A549 (cell line): ENCODE measurements at regions not wholly inside any gene's neighbourhood (a gene's known extent, or its start where the extent isn't known, plus 50 kb on each side); places are given as distances from the start of the nearest gene placed in this dataset.

Experiments used
- CBX8 ChIP-seq: fragments of 200-600 bp; sonication (generic); IDR thresholded peaks from 2 replicates; pipeline ENCODE4 v1.6.1; 2016
- CHD4 ChIP-seq: fragments of 200-600 bp; sonication (generic); IDR thresholded peaks from 2 replicates; pipeline ENCODE4 v1.6.1; 2016; ENCODE audit warnings: antibody characterized with exemption, mild to moderate bottlenecking, borderline replicate concordance
- JUNB ChIP-seq: fragments of >200 bp; sonication (Bioruptor Twin); formaldehyde crosslinking; IDR thresholded peaks from 2 replicates; pipeline ENCODE4 v1.6.1; 2016
- NPAS2 ChIP-seq: fragments of 250-450 bp; sonication (Bioruptor Pico); IDR thresholded peaks from 2 replicates; pipeline ENCODE4 v1.8.0; 2022; ENCODE audit warnings: mild to moderate bottlenecking, moderate library complexity, borderline replicate concordance
- NR3C1 ChIP-seq: fragments of >200 bp; sonication (Bioruptor Twin); formaldehyde crosslinking; IDR thresholded peaks from 3 replicates; pipeline ENCODE4 v1.6.1; 2017
- RAD21 ChIP-seq, 2 experiments: fragments of >200 bp in 1 of 2; sonication (Bioruptor Twin) in 1 of 2; formaldehyde crosslinking in 1 of 2; IDR thresholded peaks in 1 of 2; conservative IDR thresholded peaks in 1 of 2; 2 replicates in 1 of 2; 3 replicates in 1 of 2; pipeline ENCODE4 v1.6.1; 2012 to 2018; ENCODE audit warnings: inconsistent platforms in 1 of 2
- TF ChIP-seq, protein P1 (sequence below): fragments of >200 bp; sonication (Bioruptor Twin); formaldehyde crosslinking; IDR thresholded peaks from 3 replicates; pipeline ENCODE4 v1.5.1; 2016

- TF ChIP-seq CBX8 (no peak), JUNB (no peak), CHD4 (no peak), RAD21 (conservative IDR thresholded peaks at IDR 0.05 in 1 of 2, IDR thresholded peaks at IDR 0.05 in 1 of 2) (no peak), NR3C1 (no peak), NPAS2 (CRISPR knock-in tag) (no peak)
- TF ChIP-seq, protein P1, sequence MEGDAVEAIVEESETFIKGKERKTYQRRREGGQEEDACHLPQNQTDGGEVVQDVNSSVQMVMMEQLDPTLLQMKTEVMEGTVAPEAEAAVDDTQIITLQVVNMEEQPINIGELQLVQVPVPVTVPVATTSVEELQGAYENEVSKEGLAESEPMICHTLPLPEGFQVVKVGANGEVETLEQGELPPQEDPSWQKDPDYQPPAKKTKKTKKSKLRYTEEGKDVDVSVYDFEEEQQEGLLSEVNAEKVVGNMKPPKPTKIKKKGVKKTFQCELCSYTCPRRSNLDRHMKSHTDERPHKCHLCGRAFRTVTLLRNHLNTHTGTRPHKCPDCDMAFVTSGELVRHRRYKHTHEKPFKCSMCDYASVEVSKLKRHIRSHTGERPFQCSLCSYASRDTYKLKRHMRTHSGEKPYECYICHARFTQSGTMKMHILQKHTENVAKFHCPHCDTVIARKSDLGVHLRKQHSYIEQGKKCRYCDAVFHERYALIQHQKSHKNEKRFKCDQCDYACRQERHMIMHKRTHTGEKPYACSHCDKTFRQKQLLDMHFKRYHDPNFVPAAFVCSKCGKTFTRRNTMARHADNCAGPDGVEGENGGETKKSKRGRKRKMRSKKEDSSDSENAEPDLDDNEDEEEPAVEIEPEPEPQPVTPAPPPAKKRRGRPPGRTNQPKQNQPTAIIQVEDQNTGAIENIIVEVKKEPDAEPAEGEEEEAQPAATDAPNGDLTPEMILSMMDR: no peak
Measured at GRCh38 chr10:85542152-85542551, 824.4 kb downstream of the GRID1 start.
